Mammary epithelial cell (primary cell): ENCODE measurements at regions not wholly inside any gene's neighbourhood (a gene's known extent, or its start where the extent isn't known, plus 50 kb on each side); places are given as distances from the start of the nearest gene placed in this dataset.

Source experiments
- CTCF ChIP-seq, 2 donors: IDR thresholded peaks in 1 of 2; conservative IDR thresholded peaks in 1 of 2; 2 replicates each; pipeline ENCODE4 v1.5.1; 2011 to 2012; ENCODE audit warnings: inconsistent platforms in 2 of 2, low read length in 2 of 2, mild to moderate bottlenecking in 2 of 2, control low read depth in 1 of 2, low read depth in 1 of 2; ENCODE audit not compliant: insufficient read depth in 1 of 2; ENCODE audit errors: extremely low read depth in 1 of 2
- EZH2 ChIP-seq: IDR thresholded peaks from 2 replicates; pipeline ENCODE4 v1.6.1; 2012; ENCODE audit warnings: low read length, inconsistent platforms, borderline replicate concordance

DNA sequence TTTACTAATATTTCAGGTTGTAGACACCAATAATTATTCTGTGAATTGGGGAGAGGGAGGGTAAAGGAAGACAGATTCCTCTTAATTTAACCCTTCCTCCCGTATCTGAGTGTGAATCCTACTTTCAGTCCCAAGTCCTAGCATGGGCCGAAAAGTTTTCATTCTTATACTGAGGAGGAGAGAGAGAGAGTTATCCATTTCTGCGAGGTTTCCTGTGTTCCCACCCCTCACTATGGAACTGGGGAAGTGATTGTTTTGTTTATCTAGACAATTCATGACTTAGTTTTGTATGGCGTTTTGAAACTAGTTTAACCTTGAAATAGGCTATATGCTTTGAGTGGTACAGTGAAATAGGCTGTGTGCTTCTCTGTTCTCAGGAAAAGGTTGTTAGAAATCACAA, 134.0 kb upstream of the DPYD start:
- TF ChIP-seq CTCF (conservative IDR thresholded peaks at IDR 0.05 in 1 of 2, IDR thresholded peaks at IDR 0.05 in 1 of 2; ENCODE audit: extremely low read depth in 1 of 2, insufficient read depth in 1 of 2, low read depth in 1 of 2, low read length in 2 of 2), result no peak
- no peak for TF ChIP-seq EZH2
